Activated T-cell treated with anti-CD3 and anti-CD28 coated beads, Interleukin-2, amount 50 U/mL, for 1 hour (primary cell): ENCODE measurements at regions not wholly inside any gene's neighbourhood (a gene's known extent, or its start where the extent isn't known, plus 50 kb on each side); places are given as distances from the start of the nearest gene placed in this dataset.
"Not testable (repeated sequence)": the region's sequence is repeated elsewhere in the genome, so short reads cannot be mapped to it uniquely, and the experiment has no call there.

Source experiments
- DNase-seq: peaks from one replicate; pipeline ENCODE4 v3.0.0-alpha.2; 2020

DNA sequence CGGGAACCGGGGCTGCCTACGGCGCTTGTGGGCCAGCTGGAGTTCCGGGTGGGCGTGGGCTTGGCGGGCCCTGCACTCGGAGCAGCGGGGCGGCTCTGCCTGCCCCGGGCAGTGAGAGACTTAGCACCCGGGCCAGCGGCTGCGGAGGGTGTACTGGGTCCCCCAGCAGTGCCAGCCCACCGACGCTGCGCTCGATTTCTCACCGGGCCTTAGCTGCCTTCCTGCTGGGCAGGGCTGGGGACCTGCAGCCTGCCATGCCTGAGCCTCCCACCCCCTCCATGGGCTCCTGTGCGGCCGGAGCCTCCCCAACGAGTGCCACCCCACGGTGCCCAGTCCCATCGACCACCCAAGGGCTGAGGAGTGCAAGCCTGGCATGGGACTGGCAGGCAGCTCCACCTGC is 72.8 kb upstream of the SSBP2 start:
- DNase-seq, result not testable (repeated sequence)

DNA sequence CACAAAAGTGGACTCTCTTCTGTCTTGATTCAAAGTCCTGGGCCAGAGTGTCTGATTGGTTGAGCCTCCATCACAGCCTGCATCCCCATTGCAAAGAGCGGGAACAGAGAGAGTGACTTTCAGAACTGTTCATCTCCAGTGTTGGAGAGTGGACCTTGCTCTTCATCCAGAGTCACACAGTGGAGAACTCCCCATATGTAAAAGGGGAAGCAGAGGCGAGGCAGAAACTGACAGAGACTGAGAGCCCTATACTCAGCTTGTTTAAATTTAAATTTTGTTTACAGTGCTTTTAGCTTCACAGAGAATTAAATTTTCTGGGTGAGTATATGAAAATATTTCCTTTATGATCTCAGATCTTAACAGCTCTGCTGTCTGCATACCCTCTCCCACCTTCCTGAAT is 70.0 kb upstream of the SSBP2 start:
- DNase-seq, result no peak

DNA sequence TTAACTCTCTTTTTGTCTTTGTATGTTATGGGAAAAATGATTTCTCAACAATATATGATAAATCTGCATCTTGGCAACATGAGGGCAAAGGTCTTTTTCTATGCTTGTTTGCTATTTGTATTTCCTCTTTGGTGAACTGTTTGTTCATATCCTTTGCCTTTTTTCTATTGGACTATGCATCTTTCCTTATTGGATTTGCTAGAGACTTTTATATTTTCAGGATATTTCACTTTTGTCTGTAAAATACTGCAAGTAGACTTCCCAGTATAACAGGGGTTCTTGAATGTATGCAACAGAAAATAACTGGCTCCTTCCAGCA is 69.4 kb upstream of the SSBP2 start:
- no peak for DNase-seq

DNA sequence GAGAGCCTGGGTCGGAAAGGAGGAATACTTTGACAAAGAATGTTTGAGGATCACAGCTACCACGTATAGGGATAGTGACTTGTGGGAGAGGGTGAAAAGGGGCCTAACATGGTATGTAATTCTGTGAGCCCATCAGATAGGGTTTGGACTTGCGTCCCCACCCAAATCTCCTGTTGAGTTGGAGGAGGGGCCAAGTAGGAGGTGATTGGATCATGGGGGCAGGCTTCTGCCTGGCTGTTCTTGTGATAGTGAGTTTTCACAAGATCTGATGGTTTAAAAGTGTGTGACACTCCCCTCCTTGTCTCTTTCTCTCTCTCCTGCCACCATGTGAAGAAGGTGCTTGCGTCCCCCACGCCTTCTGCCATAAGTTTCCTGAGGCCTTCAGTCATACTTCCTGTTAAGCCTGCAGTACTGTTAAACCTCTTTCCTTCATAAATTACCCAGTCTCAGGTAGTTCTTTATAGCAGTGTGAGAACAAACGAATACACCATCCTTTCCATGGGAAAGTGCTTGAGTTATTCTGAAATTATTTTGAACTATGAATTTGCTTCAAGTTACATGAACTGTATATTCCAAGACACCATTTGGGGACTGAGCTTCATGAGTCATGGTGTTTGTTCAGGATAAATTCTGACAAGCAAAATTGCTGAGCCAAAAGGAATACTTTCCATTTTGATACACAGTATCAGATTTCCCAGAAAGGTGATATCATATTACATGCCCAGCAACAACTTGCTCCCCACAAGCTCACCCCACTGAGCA is 68.8 kb upstream of the SSBP2 start:
- no peak for DNase-seq

DNA sequence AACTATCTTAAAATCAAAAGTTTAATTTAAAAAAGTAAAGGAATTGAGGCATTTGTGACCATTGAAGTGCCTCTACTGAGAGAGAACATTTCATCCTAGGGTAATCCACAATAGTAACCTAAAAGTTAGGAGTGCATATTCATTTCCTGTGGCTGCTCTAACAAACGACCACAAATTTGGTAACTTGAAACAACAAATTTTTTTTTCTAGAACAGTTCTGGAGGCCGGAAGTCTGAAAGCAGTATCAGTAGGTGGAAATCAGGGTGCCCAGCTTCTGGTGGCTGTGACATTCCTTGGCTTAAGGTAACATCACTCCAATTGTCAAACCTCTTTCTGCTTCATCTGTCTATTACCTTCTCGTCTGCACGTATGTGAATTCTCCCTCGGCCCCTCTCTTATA is 67.1 kb upstream of the SSBP2 start:
- DNase-seq, result no peak

DNA sequence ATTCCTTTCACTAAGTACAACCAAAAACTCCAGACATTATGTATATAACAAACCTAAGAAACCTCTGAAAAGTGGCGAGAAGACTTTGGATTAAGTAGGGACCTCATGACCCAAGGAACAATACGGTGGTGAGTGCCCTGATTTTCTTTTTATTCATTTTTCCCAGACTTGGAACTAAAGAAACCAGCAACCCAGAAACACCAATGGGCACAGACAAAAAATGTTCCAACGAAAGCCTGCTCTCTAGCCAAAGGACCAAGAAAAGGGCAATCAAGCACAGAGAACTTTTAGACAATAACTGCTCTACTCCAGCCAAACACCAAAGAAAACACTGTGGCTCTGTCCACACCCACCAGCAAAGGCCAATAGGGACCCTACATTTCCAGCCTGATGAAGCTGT is 66.2 kb upstream of the SSBP2 start:
- DNase-seq, result no peak

DNA sequence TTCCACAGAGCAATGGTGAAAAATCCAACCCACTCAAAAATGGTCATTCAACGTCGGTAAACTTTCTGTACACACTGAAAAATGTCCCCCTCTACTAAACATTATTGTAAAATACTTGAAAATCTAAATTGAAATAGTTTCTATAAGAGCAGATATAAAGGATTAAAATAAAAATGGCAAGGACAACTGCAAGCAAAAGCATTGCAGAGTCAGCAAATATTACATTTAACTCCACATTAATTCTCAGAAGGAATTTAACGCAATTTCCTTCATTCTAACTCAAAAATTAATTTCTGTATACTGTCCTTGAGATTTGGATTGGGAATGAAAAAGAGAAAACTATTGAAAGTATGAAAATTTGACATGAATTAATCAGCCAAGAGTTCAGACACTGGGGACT is 64.4 kb upstream of the SSBP2 start:
- DNase-seq, result no peak

DNA sequence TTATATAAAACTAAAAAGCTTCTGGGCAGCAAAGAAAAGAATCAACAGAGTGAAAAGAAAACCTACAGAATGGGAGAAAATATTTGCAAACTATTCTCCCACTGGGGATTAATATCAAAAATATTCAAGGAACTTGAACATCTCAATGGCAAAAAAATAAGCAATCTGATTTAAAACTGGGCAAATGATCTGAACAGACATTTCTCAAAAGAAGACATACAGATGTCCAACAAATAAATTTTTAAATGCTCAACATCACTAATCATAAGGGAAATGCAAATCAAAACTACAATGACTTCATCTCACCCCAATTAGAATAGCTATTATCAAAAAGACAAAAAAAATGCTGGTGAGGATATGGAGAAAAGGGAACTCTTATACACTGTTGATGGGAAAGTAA is 57.2 kb upstream of the SSBP2 start:
- no peak for DNase-seq

DNA sequence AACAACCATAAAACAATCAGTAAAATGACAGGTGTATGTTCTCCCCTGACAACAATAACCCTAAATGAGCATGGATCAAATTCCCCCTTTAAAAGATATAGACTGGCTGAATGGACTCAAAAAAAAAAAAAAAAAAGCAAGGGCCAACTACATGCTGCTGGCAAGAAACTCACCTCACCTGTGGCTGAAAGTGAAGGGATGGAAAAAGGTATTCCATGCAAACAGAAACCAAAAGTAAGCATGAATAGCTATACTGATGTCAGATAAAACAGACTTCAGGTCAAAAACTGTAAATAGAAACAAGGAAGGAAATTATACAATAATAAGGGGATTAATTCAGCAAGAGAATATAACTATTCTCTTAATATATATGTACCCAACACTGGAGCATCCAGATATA is 54.2 kb upstream of the SSBP2 start:
- no peak for DNase-seq

DNA sequence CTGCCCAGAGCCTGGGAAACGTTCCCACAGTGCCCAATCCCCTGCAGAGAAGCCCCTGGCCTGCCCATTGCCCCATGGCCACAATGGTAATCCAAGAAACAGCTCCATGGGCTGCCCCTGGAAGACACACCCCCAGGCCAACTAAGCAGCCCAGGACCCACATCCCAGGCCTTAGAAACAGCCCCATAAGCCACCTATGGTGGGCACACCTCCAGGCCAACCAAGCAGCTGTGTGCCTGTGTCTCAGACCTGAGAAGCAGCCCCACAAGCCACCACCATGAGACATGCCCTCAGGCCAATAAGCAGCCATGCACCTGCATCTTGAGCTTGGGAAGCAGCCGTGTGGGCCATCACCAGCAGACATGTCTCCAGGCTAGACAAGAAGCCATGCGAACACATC is 52.9 kb upstream of the SSBP2 start:
- DNase-seq, result no peak

DNA sequence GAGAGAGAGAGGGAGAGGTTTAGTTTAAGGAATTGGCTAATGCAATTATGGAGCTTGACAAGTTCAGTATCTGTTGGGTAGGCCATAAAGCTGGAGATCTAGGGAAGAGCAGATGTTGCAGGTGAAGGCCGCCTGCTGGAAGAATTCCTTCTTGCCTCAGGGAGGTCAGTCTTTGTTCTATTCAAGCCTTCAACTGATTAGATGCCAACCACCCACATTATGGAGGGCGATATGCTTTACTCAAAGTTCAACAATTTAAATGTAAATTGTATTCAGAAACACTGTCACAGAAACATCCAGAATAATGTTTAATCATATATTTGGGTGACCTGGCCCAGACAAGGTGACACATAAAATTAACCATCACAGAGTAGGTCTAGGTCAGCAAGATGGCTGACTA is 51.7 kb upstream of the SSBP2 start:
- no peak for DNase-seq

DNA sequence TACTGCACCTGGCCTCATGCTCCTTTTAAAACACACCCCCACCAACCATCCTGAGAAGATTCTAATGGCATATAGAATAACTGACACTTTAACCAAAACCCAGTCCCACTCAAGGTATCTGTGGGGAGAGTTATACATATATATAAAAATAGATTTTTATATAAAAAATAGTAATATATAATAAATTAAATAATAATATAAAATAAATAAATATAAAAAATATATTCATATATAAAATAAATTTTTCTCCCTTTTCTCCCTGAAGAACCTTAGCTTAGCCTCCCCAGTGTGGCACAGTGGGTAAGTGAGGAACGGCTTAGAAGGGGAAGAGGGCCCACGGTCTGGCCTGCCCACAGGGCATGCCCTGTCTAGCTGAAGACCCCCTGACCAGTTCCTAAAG is 51.1 kb upstream of the SSBP2 start:
- no peak for DNase-seq

DNA sequence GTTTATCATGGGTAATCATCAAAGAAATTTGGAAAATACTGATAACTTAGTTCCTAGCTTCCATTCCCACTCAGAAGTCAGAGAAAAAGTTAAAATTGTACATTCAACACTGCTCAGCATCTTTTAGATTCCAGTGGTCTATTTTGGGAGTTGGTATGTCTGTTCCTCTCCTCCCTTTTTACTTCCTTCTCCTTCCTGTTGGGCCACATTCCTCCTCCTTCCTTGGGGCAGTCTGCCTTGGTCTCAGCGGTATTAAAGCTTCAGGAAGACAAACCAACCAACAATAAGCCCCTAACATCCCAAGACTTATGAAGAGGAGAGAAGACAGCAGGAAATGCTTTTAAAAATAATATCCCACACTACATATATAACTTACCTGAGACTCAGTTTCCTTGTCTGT is 49.9 kb upstream of the SSBP2 start:
- DNase-seq, result no peak
